ENCODE measurements at regions not wholly inside any gene's neighbourhood (a gene's known extent, or its start where the extent isn't known, plus 50 kb on each side); places are given as distances from the start of the nearest gene placed in this dataset.

DNA sequence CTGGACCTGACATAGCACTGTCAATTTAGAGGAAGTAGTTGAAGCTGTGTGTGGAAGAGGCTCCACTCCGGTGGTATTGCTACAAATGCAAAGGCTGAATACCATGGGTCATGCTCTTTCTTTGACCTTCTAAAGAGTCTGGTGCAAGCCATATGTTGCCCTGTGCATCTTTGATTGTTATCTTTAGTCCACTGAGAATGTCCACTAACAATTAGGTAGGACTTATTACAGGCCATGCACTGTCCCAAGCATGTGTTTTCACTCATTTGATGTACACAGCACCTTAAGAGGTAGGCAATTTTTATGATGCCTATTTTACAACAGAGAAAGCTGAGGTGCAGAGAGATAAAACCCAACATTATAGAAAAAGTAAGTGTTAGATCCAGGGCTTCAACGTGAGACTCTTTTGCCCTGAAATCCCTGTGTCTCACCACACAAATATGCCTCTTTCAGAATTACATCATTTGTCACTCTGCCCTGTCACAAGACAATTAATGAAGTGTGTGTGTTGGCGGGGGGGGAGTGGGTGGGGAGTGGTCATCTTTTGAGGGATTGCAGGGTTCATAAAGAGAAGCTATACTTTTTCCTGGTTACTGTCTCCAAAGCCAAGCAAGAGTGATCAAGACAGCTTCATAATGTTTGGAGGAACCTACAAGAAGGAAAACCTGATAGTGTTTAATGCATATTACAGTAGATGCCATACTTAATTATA is 637.6 kb upstream of the IGFBP3 start:
- TF ChIP-seq, protein P1, sequence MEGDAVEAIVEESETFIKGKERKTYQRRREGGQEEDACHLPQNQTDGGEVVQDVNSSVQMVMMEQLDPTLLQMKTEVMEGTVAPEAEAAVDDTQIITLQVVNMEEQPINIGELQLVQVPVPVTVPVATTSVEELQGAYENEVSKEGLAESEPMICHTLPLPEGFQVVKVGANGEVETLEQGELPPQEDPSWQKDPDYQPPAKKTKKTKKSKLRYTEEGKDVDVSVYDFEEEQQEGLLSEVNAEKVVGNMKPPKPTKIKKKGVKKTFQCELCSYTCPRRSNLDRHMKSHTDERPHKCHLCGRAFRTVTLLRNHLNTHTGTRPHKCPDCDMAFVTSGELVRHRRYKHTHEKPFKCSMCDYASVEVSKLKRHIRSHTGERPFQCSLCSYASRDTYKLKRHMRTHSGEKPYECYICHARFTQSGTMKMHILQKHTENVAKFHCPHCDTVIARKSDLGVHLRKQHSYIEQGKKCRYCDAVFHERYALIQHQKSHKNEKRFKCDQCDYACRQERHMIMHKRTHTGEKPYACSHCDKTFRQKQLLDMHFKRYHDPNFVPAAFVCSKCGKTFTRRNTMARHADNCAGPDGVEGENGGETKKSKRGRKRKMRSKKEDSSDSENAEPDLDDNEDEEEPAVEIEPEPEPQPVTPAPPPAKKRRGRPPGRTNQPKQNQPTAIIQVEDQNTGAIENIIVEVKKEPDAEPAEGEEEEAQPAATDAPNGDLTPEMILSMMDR (IDR thresholded peaks at IDR 0.05) = no peak

DNA sequence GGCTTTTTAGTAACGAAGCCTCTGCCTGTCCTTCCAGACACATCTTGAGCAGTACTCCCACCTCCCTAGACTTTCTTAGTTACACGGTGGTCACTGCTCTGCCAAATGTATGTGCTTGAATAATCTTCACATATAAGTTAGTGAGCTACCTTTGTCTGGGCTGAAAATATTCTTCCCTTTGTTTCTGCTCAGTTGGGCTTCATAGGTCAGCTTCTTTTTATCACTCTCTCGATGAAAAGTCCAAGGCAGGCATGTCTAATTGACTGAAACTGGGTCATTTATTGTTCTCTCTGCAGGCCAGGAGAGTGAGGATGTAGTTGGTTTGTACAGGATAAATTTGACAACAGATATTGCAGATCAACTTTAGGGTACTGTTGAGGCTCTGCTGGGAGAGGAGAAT is 636.7 kb upstream of the IGFBP3 start:
- TF ChIP-seq, protein P1 (IDR thresholded peaks at IDR 0.05) = no peak

DNA sequence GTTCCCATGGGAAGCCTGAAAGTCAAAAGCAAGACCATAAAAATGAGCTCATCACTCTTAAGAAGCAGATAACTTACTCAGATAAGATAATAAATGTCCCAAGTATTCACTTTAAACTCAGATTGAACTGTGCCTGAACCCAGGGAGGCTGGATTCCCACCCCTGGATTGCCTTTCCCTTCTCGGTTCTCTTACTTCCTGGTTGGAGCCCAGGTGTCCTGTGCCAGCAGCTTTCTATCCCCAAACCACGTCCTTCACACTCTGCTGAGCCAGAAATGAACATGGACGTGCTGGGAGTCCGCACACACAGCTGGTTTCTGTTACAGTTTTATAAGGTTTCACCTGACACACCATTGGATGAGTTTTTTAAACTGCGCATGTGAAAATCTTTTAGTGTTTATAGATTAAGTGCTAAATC is 636.2 kb upstream of the IGFBP3 start:
- TF ChIP-seq, protein P1 (IDR thresholded peaks at IDR 0.05) = no peak

DNA sequence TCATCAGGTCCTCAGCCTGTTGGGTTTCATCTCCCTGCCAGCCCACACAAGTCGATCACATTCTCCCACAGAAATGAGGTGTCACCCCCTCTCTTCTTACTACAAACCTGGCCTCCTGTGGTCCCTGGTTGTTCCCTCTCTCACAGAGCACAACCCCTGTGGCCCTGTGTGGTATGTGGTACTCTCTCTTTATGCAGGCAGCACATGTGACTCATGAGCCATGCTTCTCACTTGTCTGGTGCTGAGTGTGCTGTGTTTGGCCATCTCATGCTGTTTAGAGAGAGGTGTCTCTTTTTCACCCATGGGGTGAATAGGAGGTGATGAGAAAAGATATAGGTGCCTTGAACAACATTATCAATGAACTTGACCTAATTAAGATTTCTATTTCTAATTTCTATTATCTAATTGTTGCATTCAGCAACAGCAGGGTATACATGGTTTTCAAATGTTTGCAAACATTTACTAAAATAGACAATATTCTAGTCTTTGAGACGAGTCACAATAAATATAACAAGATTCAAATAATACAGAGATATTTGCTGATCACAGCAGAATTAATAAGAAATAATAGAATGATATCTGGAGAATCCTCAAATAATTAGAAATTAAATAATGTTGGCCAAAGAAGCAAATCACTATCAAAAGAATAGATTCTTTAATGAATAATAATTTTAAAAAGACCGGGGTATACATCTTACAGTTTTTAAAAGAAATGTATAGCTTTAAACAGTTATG is 633.8 kb upstream of the IGFBP3 start:
- TF ChIP-seq, protein P1 (IDR thresholded peaks at IDR 0.05) = no peak

DNA sequence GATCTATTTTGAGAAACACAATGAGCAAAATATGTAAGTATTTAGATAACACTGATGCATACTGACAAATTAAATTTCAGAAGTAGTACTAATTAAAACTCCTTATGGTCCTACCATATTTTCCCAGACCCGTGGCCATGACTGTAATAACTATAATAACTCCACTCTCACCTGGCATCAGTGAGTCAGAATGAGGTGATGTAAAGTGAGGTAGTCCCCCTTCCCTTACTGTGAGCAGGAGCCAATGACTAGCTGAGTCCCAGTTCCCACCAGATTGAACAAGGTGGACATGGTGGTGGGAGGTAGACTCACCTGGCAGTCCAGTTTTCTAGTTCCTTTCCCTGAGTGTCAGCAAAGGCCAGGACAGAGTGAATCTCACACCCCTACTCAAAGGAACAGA is 630.5 kb upstream of the IGFBP3 start:
- TF ChIP-seq, protein P1 (IDR thresholded peaks at IDR 0.05) = no peak

DNA sequence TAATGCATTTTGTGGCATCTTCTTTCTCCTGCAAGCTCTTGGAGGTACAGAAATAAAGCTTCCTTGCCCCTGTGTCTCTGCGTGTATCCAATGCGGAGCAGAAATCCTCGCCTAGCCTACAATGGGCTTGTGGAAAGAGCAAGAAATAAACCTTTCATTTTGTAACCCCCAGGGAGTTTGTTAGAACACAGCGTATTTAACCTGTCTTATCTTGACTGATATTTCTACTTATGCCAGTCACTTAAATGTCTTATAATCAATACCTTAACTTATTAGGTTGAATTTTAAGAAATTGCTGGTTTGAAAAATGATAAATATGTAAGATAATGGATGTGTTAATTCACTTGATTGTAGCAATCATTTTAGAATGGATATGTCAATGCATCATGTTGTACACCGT is 629.8 kb upstream of the IGFBP3 start:
- TF ChIP-seq, protein P1 (IDR thresholded peaks at IDR 0.05) = no peak

DNA sequence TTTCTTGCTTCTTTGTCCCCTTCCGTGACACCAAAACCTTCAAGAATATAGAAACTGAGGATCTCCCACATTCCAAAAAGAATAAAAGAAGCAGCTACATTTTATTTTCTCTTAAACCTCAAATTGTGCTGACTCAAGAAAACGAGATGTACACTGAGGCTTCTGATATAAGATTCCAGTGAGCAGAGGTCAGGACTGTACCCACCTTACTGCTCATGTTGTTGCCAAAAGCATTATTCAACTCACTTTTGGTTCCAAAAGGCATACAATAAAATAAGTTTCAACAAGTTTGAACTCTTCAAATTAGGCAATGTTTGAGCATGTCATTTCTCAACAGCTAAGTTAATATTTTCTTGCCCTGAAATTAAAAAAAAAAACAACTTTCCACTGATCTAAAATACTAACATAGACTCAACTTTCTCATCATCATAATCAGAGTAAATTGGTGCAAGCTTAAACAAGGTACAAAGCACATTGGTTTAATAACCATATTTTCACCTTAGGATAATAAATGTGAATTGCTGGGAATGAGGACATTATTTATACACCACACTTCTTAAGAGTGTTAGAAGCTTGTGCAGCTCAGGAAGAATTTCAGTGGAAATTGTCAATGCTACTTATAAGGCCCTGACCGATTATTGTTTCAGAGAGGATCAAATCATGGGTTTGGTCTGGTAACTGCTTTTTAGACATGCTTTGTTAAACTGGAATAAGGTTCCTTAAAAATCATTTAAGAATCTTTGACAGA is 629.0 kb upstream of the IGFBP3 start:
- TF ChIP-seq, protein P1 (IDR thresholded peaks at IDR 0.05) = no peak

All from LNCAP (cell line).